ENCODE measurements at regions not wholly inside any gene's neighbourhood (a gene's known extent, or its start where the extent isn't known, plus 50 kb on each side); places are given as distances from the start of the nearest gene placed in this dataset.

DNA sequence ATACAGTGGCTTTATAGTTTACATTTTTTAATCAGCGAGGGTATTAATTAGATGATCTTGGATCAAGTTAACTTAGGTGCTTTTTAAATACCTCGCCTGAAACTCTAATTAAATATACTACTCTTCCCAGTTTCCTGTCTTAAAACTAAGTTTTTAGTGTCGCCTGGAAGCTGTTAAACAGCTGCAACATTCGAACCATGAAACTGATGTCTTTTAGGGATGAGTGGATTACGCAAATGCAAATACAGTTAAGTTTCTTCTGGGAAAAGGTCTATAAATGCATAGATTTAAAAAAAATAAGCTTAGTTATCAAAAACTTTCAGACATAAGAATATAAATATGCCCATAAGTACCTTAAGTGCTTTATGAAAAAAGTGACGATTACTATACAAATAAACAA, 228.3 kb downstream of the PTPRC start:
- Histone ChIP-seq H3K9me3 (no peaks in the 10 kb centered on the region), H3K27ac (no peak overlapping the region), H3K36me3 (no peaks in the 10 kb centered on the region), H3K27me3 (replicated peaks; ENCODE audit: insufficient read depth) (no peaks in the 10 kb centered on the region), H3K4me1 (ENCODE audit: control insufficient read depth in 1 of 2, low read depth in 2 of 2) (no peaks in the 10 kb centered on the region), H3K4me3 (no peak overlapping the region)
- DNase-seq (ENCODE audit: low spot score) (no peak), ATAC-seq (ENCODE audit: insufficient number of reproducible peaks, low FRiP score, low read depth) (no peak)
- TF ChIP-seq, protein P1, sequence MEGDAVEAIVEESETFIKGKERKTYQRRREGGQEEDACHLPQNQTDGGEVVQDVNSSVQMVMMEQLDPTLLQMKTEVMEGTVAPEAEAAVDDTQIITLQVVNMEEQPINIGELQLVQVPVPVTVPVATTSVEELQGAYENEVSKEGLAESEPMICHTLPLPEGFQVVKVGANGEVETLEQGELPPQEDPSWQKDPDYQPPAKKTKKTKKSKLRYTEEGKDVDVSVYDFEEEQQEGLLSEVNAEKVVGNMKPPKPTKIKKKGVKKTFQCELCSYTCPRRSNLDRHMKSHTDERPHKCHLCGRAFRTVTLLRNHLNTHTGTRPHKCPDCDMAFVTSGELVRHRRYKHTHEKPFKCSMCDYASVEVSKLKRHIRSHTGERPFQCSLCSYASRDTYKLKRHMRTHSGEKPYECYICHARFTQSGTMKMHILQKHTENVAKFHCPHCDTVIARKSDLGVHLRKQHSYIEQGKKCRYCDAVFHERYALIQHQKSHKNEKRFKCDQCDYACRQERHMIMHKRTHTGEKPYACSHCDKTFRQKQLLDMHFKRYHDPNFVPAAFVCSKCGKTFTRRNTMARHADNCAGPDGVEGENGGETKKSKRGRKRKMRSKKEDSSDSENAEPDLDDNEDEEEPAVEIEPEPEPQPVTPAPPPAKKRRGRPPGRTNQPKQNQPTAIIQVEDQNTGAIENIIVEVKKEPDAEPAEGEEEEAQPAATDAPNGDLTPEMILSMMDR (IDR thresholded peaks at IDR 0.05): no peak

DNA sequence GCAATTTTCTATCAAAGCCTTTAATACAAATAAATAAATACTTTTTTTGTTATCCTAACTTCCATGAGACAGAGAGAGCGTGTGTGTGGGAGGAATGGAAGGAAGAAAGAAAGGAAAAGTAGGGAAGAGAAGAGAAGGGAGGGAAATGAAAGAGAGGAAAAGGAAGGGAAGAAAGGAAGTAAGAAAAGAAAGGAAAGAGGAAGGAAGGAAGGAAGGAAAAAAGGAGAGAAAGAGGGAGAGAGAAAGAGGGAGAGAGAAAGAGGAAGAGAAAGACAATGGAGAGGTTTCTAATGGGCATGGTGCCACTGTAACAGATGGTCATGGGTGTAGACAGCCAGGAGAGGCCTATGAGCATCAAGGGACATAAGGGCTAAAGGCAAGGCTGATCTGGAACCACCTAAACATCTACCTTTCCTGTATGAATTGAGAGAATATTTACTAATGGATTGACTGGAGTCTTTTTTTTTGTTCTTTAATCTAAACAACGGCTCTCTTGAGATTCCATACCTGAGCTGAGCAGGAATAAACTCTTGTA, 234.9 kb downstream of the PTPRC start:
- TF ChIP-seq, protein P1 (IDR thresholded peaks at IDR 0.05): no peak
- Histone ChIP-seq H3K4me3 (no peak overlapping the region), H3K4me1 (ENCODE audit: control insufficient read depth in 1 of 2, low read depth in 2 of 2) (no peaks in the 10 kb centered on the region), H3K36me3 (no peaks in the 10 kb centered on the region), H3K9me3 (no peaks in the 10 kb centered on the region), H3K27ac (no peak overlapping the region), H3K27me3 (replicated peaks; ENCODE audit: insufficient read depth) (no peaks in the 10 kb centered on the region)
- ATAC-seq (ENCODE audit: insufficient number of reproducible peaks, low FRiP score, low read depth) (no peak), DNase-seq (ENCODE audit: low spot score) (no peak)

DNA sequence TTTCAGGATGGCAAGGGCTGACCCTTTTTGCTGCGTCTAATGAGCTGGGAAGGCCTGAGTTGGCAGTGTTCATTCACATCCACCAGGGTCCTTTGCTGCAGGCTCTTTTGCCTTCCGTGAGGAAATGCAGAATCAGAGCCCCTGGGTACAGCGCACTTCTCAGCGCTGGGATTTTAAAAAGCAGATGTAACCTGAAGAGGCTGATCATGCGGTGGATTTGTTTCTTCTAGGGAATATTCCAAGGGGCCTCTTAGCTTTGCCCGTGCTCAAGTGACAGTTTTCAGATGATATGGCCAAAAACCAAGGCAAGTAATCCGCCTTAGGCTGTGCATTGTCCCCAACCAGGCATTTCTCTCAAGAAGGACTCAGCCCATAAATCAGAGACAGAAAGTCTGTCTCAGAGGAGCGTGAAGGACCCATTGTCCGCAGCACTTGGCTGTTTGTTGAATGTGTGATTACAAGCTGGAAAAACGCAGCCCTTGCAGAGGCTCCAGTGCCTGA, 237.6 kb downstream of the PTPRC start:
- H3K4me3 ChIP-seq: no peak overlapping the region
- DNase-seq (ENCODE audit: low spot score): no peak
- no peak overlapping the region for H3K27ac ChIP-seq
- H3K36me3 ChIP-seq: no peaks in the 10 kb centered on the region
- no peaks in the 10 kb centered on the region for H3K4me1 ChIP-seq (ENCODE audit: control insufficient read depth in 1 of 2, low read depth in 2 of 2)
- TF ChIP-seq, protein P1 (IDR thresholded peaks at IDR 0.05): no peak
- ATAC-seq (ENCODE audit: insufficient number of reproducible peaks, low FRiP score, low read depth): no peak
- no peaks in the 10 kb centered on the region for H3K27me3 ChIP-seq (replicated peaks; ENCODE audit: insufficient read depth)
- no peaks in the 10 kb centered on the region for H3K9me3 ChIP-seq

DNA sequence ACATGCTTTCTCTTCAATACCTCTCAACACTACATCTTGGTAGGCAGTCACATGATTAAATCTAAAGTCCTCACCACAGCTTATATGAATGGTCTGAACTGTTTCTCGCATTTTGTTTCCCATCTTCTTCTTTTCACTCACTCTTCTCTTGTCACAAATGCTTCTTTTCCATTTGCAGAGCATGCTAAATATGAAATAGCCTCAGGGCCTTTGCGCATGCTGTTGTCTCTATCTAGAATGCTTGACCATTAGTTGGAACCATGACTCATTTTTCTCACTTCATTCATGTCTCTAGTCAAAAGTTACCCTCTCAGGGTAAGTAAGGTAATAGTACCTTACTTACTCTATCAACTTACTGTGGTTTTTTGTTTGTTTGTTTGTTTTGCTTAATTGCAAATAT, 239.7 kb downstream of the PTPRC start:
- Histone ChIP-seq H3K36me3 (no peaks in the 10 kb centered on the region), H3K27me3 (replicated peaks; ENCODE audit: insufficient read depth) (no peaks in the 10 kb centered on the region), H3K27ac (no peak overlapping the region), H3K4me1 (ENCODE audit: control insufficient read depth in 1 of 2, low read depth in 2 of 2) (no peaks in the 10 kb centered on the region), H3K4me3 (no peak overlapping the region), H3K9me3 (no peaks in the 10 kb centered on the region)
- ATAC-seq (ENCODE audit: insufficient number of reproducible peaks, low FRiP score, low read depth): no peak
- no peak for DNase-seq (ENCODE audit: low spot score)
- TF ChIP-seq, protein P1 (IDR thresholded peaks at IDR 0.05): no peak

DNA sequence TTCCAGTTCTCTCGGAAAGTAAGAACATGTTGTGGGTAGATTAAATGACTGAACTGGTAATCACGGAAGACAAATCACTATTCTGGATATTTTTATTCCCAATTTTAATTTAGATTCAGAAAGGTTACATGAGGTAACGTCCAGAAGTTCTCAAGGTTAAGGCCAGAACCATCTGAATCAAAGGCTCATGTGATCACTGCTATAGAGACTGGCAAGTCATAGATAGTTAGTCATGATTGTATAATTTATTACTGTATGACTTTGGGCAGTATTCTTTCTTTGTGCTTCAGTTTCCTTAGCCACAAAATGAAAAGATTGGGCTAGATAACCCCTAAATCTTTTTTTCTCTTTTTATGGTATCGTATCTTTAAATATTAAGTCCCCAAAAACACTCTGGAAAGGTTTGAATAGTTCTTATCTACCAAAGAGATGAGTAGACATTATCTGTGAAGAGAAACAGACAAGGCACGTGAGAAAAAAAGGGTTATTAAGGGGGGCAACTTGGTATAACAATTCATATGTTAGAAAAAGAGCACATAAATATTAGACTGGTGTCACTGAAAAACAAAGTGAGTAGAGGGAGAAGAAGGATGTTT, 241.0 kb downstream of the PTPRC start:
- H3K27ac ChIP-seq: no peak overlapping the region
- no peak for DNase-seq (ENCODE audit: low spot score)
- no peaks in the 10 kb centered on the region for H3K9me3 ChIP-seq
- no peak overlapping the region for H3K4me3 ChIP-seq
- H3K4me1 ChIP-seq (ENCODE audit: control insufficient read depth in 1 of 2, low read depth in 2 of 2): no peaks in the 10 kb centered on the region
- H3K36me3 ChIP-seq: no peaks in the 10 kb centered on the region
- TF ChIP-seq, protein P1 (IDR thresholded peaks at IDR 0.05): no peak
- ATAC-seq (ENCODE audit: insufficient number of reproducible peaks, low FRiP score, low read depth): no peak
- no peaks in the 10 kb centered on the region for H3K27me3 ChIP-seq (replicated peaks; ENCODE audit: insufficient read depth)

Data from thoracic aorta (tissue), 2 donors.